T-cell (primary cell): ENCODE measurements at regions not wholly inside any gene's neighbourhood (a gene's known extent, or its start where the extent isn't known, plus 50 kb on each side); places are given as distances from the start of the nearest gene placed in this dataset.

Experiments used
- ATAC-seq, 4 experiments: fragments of 200-7000 bp in 3 of 4; fragments of 150-1000 bp in 1 of 4; cut with Tn5 transposase; replicated peaks in 1 of 4; 1 replicate in 3 of 4; 2 replicates in 1 of 4; pipeline ENCODE4 v1.10.0; 2021; ENCODE audit warnings: moderate library complexity in 3 of 4, mild to moderate bottlenecking in 2 of 4, moderate number of reproducible peaks in 1 of 4
- CTCF ChIA-PET, 2 donors: fragments of 300-600 bp; sonication (Branson Sonifier 250); formaldehyde crosslinking; loops; one replicate each; lab custom pipeline; 2022; ENCODE audit warnings: antibody characterized with exemption in 2 of 2; lab: Charles Lee
- POLR2A ChIA-PET, 2 donors: fragments of 300-600 bp; sonication (Branson Sonifier 250); formaldehyde crosslinking; loops; one replicate each; lab custom pipeline; 2022; ENCODE audit warnings: antibody characterized with exemption in 2 of 2; lab: Charles Lee
- DNase-seq, 35 experiments: peaks; one replicate each; pipeline versions ENCODE4 v3.0.0 to v3.0.0-alpha.2; 2013 to 2023
- H3K27ac ChIP-seq: one replicate; pipeline ENCODE4 v1.5.1; 2013; ENCODE audit warnings: low read length
- H3K27me3 ChIP-seq, 2 experiments: replicated peaks in 1 of 2; 1 replicate in 1 of 2; 2 replicates in 1 of 2; pipeline versions ENCODE4 v1.6.1 to v1.7.0; 2013; ENCODE audit warnings: low read length in 1 of 2, mixed read lengths in 1 of 2; ENCODE audit not compliant: control insufficient read depth in 2 of 2, insufficient read depth in 2 of 2; ENCODE audit errors: extremely low read depth in 1 of 2
- H3K36me3 ChIP-seq, 2 donors: 1 replicate in 1 of 2; 2 replicates in 1 of 2; pipeline versions ENCODE4 v1.6.1 to v1.7.0; 2013; ENCODE audit warnings: low read length in 1 of 2; ENCODE audit not compliant: control insufficient read depth in 2 of 2, insufficient read depth in 1 of 2; ENCODE audit errors: extremely low read depth in 1 of 2
- H3K4me1 ChIP-seq, 2 experiments: 1 replicate in 1 of 2; 2 replicates in 1 of 2; pipeline versions ENCODE4 v1.6.1 to v1.7.0; 2013; ENCODE audit warnings: low read length in 2 of 2, mixed read lengths in 1 of 2; ENCODE audit not compliant: insufficient read depth in 2 of 2, control insufficient read depth in 1 of 2; ENCODE audit errors: extremely low read depth in 1 of 2
- H3K4me3 ChIP-seq, 2 donors: 1 replicate in 1 of 2; 2 replicates in 1 of 2; pipeline versions ENCODE4 v1.5.1 to v1.7.0; 2013; ENCODE audit warnings: mild to moderate bottlenecking in 2 of 2, low read length in 1 of 2, moderate library complexity in 1 of 2; ENCODE audit not compliant: control insufficient read depth in 1 of 2; ENCODE audit errors: extremely low read depth in 1 of 2
- H3K9me3 ChIP-seq: 2 replicates; pipeline ENCODE4 v1.7.0; 2013
- H3K27ac Mint-ChIP-seq, 2 donors: one replicate each; pipeline ENCODE4 v1.8.0; 2020 to 2021; ENCODE audit warnings: mild to moderate bottlenecking in 2 of 2, mixed read lengths in 2 of 2
- H3K27me3 Mint-ChIP-seq, 2 donors: one replicate each; pipeline ENCODE4 v1.8.0; 2021 to 2022; ENCODE audit warnings: mixed read lengths in 2 of 2
- H3K36me3 Mint-ChIP-seq: one replicate; pipeline ENCODE4 v1.8.0; 2021; ENCODE audit warnings: mixed read lengths
- H3K4me1 Mint-ChIP-seq, 3 donors: one replicate each; pipeline ENCODE4 v1.8.0; 2020 to 2022; ENCODE audit warnings: mixed read lengths in 3 of 3, mild to moderate bottlenecking in 1 of 3
- H3K4me3 Mint-ChIP-seq, 3 donors: one replicate each; pipeline ENCODE4 v1.8.0; 2020 to 2022; ENCODE audit warnings: mild to moderate bottlenecking in 3 of 3, mixed read lengths in 3 of 3, moderate library complexity in 3 of 3
- H3K9me3 Mint-ChIP-seq, 3 donors: one replicate each; pipeline ENCODE4 v1.8.0; 2020 to 2022; ENCODE audit warnings: mixed read lengths in 3 of 3
- WGBS: methylation state at CpG from one replicate; pipeline ENCODE4 v1.1.5; 2013; ENCODE audit warnings: missing lambda C conversion rate; ENCODE audit not compliant: insufficient coverage; 5-methylcytosine and 5-hydroxymethylcytosine counted together

DNA sequence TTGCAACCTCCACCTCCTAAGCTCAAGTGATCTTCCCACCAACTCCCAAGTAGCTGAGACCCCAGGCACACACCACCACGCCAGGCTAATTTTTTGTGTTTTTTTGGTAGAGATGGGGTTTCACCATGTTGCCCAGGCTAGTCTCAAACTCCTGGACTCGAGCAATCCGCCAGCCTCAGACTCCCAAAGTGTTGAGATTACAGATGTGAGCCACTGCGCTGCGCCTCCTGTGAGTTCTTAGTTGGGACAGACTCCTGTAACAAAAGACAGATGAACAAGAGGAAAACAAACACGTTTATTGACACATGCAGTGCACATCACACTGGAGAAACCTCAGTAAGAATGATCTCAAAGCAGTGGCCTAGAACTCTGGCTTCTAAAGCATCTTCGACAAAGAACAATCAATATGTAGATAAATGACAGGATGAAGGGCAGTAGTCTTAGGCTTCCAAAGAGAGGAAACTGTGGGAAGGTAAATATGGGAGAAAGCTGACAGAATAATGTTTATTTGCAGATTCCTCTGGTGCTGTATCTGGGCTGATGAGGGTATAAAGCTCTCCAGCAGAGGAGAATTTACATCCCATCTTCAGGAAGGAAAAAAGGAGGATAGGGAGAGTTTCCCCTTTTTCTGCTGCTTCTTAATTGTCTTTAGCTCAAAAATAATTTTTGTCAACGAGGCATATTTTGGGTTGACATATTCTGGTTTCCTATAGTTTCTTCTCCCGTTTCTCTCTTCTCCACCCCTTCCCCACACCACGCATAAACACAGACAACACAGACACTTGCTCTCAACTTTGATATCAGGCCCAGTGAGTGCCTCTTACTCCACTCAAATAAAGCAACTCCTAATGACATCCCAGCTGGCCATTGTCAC is 84.7 kb upstream of the TNFAIP3 start:
- CTCF ChIA-PET: interaction anchor here in 1 of 2 donors (1.2 kb wide), 1 partner anchor 15 kb away, joined by 3 read pairs; no protein-coding TSS in a partner anchor
- Mint-ChIP-seq H3K27me3 (no peaks in the 10 kb centered on the region), H3K4me1 (peaks cover 0 to under 1% (median 0%) of the 10 kb centered on the region in 3 donors), H3K36me3 (peaks cover 3% of the 10 kb centered on the region), H3K27ac (no peak overlapping the region), H3K9me3 (peaks cover 0 to 4% (median 0%) of the 10 kb centered on the region in 3 donors), H3K4me3 (no peak overlapping the region)
- POLR2A ChIA-PET: interaction anchor here in 1 of 2 donors (0.5 to 1.2 kb wide), 3 partner anchors 10 to 645 kb away, joined by 3 to 8 read pairs (median 4); no protein-coding TSS in a partner anchor
- H3K4me3 ChIP-seq: no peak overlapping the region
- DNase-seq (no peak), ATAC-seq (no peak)
- WGBS: 96% methylated on average over 6 of the region's 10 CpGs
- H3K27ac ChIP-seq: no peak overlapping the region
- H3K4me1 ChIP-seq: no peaks in the 10 kb centered on the region
- no peaks in the 10 kb centered on the region for H3K27me3 ChIP-seq
- H3K36me3 ChIP-seq: no peaks in the 10 kb centered on the region
- no peaks in the 10 kb centered on the region for H3K9me3 ChIP-seq

DNA sequence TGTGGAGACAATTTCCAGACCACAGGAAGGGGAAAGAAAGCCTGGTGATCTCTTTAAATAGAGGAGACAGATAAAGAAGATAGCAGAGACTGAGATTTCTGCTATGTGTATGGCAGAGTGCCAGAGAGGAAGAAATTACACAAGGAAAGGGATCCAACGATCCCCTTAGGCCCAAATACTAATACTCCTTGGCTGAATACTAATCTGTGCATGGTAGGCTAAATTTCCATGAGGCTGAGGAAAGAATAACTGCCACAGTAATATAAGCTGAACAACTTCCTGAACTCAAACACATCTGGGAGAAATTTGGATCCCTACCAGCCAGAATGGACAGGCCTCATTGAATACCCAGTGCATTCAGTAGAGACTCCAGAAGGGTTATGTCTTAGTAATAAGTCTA is 83.3 kb upstream of the TNFAIP3 start:
- Histone ChIP-seq H3K4me1 (no peaks in the 10 kb centered on the region), H3K4me3 (no peak overlapping the region), H3K27me3 (no peaks in the 10 kb centered on the region), H3K27ac (no peak overlapping the region), H3K9me3 (no peaks in the 10 kb centered on the region), H3K36me3 (no peaks in the 10 kb centered on the region)
- DNase-seq: no peak
- Mint-ChIP-seq H3K4me1 (peaks cover 0 to 4% (median 0%) of the 10 kb centered on the region in 3 donors), H3K36me3 (peaks cover 3% of the 10 kb centered on the region), H3K9me3 (peaks cover 0 to 4% (median 0%) of the 10 kb centered on the region in 3 donors), H3K27me3 (no peaks in the 10 kb centered on the region), H3K4me3 (no peak overlapping the region), H3K27ac (no peak overlapping the region)
- ATAC-seq: no peak
- WGBS: no CpG with 5 or more reads among the region's 1 CpG
- POLR2A ChIA-PET: interaction anchor here in 1 of 2 donors (0.6 to 1.2 kb wide), 2 partner anchors 16 to 34 kb away, joined by 3 read pairs; no protein-coding TSS in a partner anchor
- CTCF ChIA-PET: interaction anchor here in 1 of 2 donors (1.2 to 1.3 kb wide), 2 partner anchors 14 to 16 kb away, joined by 3 to 5 read pairs; no protein-coding TSS in a partner anchor

DNA sequence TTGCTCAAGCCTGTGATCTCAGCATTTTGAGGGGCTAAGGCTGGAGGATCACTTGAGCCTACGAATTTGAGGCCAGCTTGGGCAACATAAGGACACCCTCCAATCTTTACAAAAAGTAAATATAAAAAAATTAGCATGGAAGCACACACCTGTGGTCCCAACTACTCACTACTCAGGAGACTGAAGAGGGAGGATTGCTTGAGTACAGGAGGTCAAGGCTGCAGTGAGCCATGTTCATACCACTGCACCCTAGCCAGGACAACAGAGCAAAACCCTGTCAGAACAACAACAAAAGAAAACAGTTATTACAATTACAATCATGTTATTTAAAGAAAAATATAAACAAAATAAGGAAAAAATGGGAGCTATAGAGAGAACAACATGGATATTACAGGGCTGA is 82.5 kb upstream of the TNFAIP3 start:
- WGBS: no CpG with 5 or more reads among the region's 1 CpG
- H3K9me3 Mint-ChIP-seq: peaks cover 0 to 4% (median 0%) of the 10 kb centered on the region in 3 donors
- H3K27me3 Mint-ChIP-seq: no peaks in the 10 kb centered on the region
- H3K36me3 Mint-ChIP-seq: peaks cover 3% of the 10 kb centered on the region
- ChIA-PET POLR2A (no interaction called here), CTCF (interaction anchor here in 1 of 2 donors (1.3 kb wide), 1 partner anchor 15 kb away, joined by 5 read pairs; no protein-coding TSS in a partner anchor)
- no peak overlapping the region for H3K27ac Mint-ChIP-seq
- no peaks in the 10 kb centered on the region for H3K4me1 ChIP-seq
- H3K27me3 ChIP-seq: no peaks in the 10 kb centered on the region
- no peak for ATAC-seq
- DNase-seq: no peak
- no peaks in the 10 kb centered on the region for H3K9me3 ChIP-seq
- no peaks in the 10 kb centered on the region for H3K36me3 ChIP-seq
- H3K4me3 Mint-ChIP-seq: no peak overlapping the region
- H3K4me3 ChIP-seq: no peak overlapping the region
- H3K27ac ChIP-seq: no peak overlapping the region
- H3K4me1 Mint-ChIP-seq: peaks cover 0 to 10% (median 4%) of the 10 kb centered on the region in 3 donors

DNA sequence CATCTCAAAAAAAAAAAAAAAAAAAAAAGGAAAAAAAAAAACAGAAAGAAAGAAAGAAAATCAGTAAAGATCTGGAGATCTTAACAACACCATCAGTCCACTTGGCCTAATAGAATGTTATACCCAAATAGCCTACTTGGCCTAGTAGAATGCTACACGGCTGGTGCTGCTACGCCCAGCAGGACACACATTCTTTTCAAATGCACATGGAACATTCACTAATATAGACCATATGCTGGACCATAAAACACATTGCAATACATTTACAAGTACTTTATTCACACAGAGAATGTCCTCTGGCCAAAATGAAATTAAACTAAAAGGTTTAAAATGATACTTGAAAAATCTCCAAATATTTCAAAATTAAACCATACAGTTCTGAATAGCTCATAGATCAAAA is 80.0 kb upstream of the TNFAIP3 start:
- Mint-ChIP-seq H3K27ac (no peak overlapping the region), H3K4me1 (peaks cover 23 to 33% (median 28%) of the 10 kb centered on the region in 3 donors), H3K27me3 (no peaks in the 10 kb centered on the region), H3K36me3 (peaks cover 3% of the 10 kb centered on the region), H3K9me3 (peaks cover 0 to 4% (median 0%) of the 10 kb centered on the region in 3 donors), H3K4me3 (no peak overlapping the region)
- 100% methylated on average over 1 of the region's 2 CpGs for WGBS
- ChIA-PET POLR2A (interaction anchor here (0.6 to 0.7 kb wide), 4 partner anchors 13 to 167 kb away, joined by 3 to 9 read pairs (median 4); no protein-coding TSS in a partner anchor), CTCF (interaction anchor here (0.6 to 1.3 kb wide), 3 partner anchors 12 to 499 kb away, joined by 3 to 6 read pairs (median 3); no protein-coding TSS in a partner anchor)
- Histone ChIP-seq H3K4me1 (peaks cover 11 to 12% of the 10 kb centered on the region in 2 experiments), H3K27me3 (no peaks in the 10 kb centered on the region), H3K36me3 (no peaks in the 10 kb centered on the region), H3K9me3 (no peaks in the 10 kb centered on the region), H3K27ac (no peak overlapping the region), H3K4me3 (no peak overlapping the region)
- DNase-seq (no peak), ATAC-seq (no peak)

DNA sequence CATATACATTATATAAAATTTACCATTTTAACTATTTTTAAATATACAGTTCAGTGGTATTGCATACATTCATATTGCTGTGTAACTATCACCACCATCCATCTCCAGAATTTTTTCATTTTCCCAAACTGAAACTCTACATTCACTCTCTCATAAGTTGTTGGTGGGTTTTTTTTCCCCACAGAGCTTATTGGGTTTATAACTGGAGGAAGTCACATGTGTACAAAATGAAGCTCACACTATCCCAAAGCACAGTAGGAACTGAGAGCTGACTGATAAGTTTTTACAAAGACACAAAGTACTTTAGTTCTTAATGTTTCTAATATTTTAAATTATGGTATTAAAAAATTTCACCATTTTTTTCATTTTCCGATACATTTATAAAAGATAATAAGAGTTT is 78.8 kb upstream of the TNFAIP3 start:
- DNase-seq (no peak), ATAC-seq (no peak)
- Mint-ChIP-seq H3K9me3 (peaks cover 0 to 4% (median 0%) of the 10 kb centered on the region in 3 donors), H3K27ac (no peak overlapping the region), H3K4me3 (no peak overlapping the region), H3K4me1 (peaks cover 27 to 39% (median 28%) of the 10 kb centered on the region in 3 donors), H3K27me3 (no peaks in the 10 kb centered on the region), H3K36me3 (peaks cover 3% of the 10 kb centered on the region)
- Histone ChIP-seq H3K4me3 (no peak overlapping the region), H3K27me3 (no peaks in the 10 kb centered on the region), H3K4me1 (peaks cover 11 to 12% of the 10 kb centered on the region in 2 experiments), H3K36me3 (no peaks in the 10 kb centered on the region), H3K9me3 (no peaks in the 10 kb centered on the region), H3K27ac (no peak overlapping the region)
- no CpG with 5 or more reads among the region's 1 CpG for WGBS
- ChIA-PET CTCF (interaction anchor here in 1 of 2 donors (0.6 to 1.9 kb wide), 2 partner anchors 9 to 245 kb away, joined by 3 to 4 read pairs; no protein-coding TSS in a partner anchor), POLR2A (interaction anchor here (0.7 to 0.9 kb wide), 2 partner anchors 11 to 65 kb away, joined by 3 read pairs; no protein-coding TSS in a partner anchor)
